Left renal pelvis (tissue), 4 donors: ENCODE measurements at regions not wholly inside any gene's neighbourhood (a gene's known extent, or its start where the extent isn't known, plus 50 kb on each side); places are given as distances from the start of the nearest gene placed in this dataset.

Source experiments
- DNase-seq, 4 donors: peaks; one replicate each; pipeline ENCODE4 v3.0.0-alpha.2; 2013; ENCODE audit warnings: low read depth in 4 of 4, low spot score in 3 of 4

- no peak for DNase-seq
Observed at GRCh38 chr13:85408415-85408814, 390.8 kb downstream of the SLITRK6 start.

GRCh38 chr13:85406269-85406975 lies 392.8 kb downstream of the SLITRK6 start:
- DNase-seq, result no peak

- DNase-seq, result no peak
Observed at GRCh38 chr13:85405316-85405897, 393.8 kb downstream of the SLITRK6 start.

- no peak for DNase-seq
Observed at GRCh38 chr13:85386424-85386823, 412.8 kb downstream of the SLITRK6 start.

- no peak for DNase-seq
Observed at GRCh38 chr13:85383291-85383690, 415.9 kb downstream of the SLITRK6 start.

- DNase-seq, result no peak
Observed at GRCh38 chr13:85381082-85381481, 418.1 kb downstream of the SLITRK6 start.

GRCh38 chr13:85379991-85380390 lies 419.2 kb downstream of the SLITRK6 start:
- DNase-seq, result no peak

GRCh38 chr13:85379433-85379832 lies 419.8 kb downstream of the SLITRK6 start:
- no peak for DNase-seq

- DNase-seq, result no peak
Observed at GRCh38 chr13:85377783-85378182, 421.4 kb downstream of the SLITRK6 start.

- DNase-seq, result no peak
Observed at GRCh38 chr13:85373322-85373721, 425.9 kb downstream of the SLITRK6 start.

- no peak for DNase-seq
Observed at GRCh38 chr13:85371254-85371653, 428.0 kb downstream of the SLITRK6 start.

GRCh38 chr13:85368686-85369085 lies 430.5 kb downstream of the SLITRK6 start:
- DNase-seq, result no peak

- DNase-seq, result no peak
Observed at GRCh38 chr13:85367887-85368286, 431.3 kb downstream of the SLITRK6 start.

- no peak for DNase-seq
Observed at GRCh38 chr13:85366759-85367417, 432.3 kb downstream of the SLITRK6 start.

GRCh38 chr13:85363504-85363903 lies 435.7 kb downstream of the SLITRK6 start:
- DNase-seq, result no peak

- no peak for DNase-seq
Observed at GRCh38 chr13:85362980-85363379, 436.2 kb downstream of the SLITRK6 start.

GRCh38 chr13:85347251-85347650 lies 452.0 kb downstream of the SLITRK6 start:
- DNase-seq, result no peak

- no peak for DNase-seq
Observed at GRCh38 chr13:85334187-85334586, 465.0 kb downstream of the SLITRK6 start.

GRCh38 chr13:85333506-85334020 lies 465.7 kb downstream of the SLITRK6 start:
- no peak for DNase-seq

GRCh38 chr13:85332615-85333014 lies 466.6 kb downstream of the SLITRK6 start:
- no peak for DNase-seq

GRCh38 chr13:85321734-85322133 lies 477.5 kb downstream of the SLITRK6 start:
- DNase-seq, result no peak

- no peak for DNase-seq
Observed at GRCh38 chr13:85317781-85318180, 481.4 kb downstream of the SLITRK6 start.
